HFFc6 (cell line): ENCODE measurements at regions not wholly inside any gene's neighbourhood (a gene's known extent, or its start where the extent isn't known, plus 50 kb on each side); places are given as distances from the start of the nearest gene placed in this dataset.

Experiments
- DNase-seq: peaks from one replicate; pipeline ENCODE4 v3.0.0-alpha.2; 2018
- H3K27ac Mint-ChIP-seq: 2 replicates; pipeline ENCODE4 v1.8.0; 2020; ENCODE audit warnings: mild to moderate bottlenecking, mixed read lengths
- H3K27me3 Mint-ChIP-seq: 2 replicates; pipeline ENCODE4 v1.8.0; 2021; ENCODE audit warnings: mild to moderate bottlenecking, moderate library complexity, mixed read lengths; ENCODE audit not compliant: insufficient read depth
- H3K36me3 Mint-ChIP-seq: 2 replicates; pipeline ENCODE4 v1.8.0; 2021; ENCODE audit warnings: low read depth, mixed read lengths
- H3K4me1 Mint-ChIP-seq: 2 replicates; pipeline ENCODE4 v1.8.0; 2020; ENCODE audit warnings: low read depth, mixed read lengths
- H3K4me3 Mint-ChIP-seq: 2 replicates; pipeline ENCODE4 v1.8.0; 2020; ENCODE audit warnings: mild to moderate bottlenecking, moderate library complexity, mixed read lengths
- H3K9me3 Mint-ChIP-seq: 2 replicates; pipeline ENCODE4 v1.8.0; 2020; ENCODE audit warnings: mild to moderate bottlenecking, mixed read lengths
- CTCF ChIP-seq: fragments of 200-600 bp; sonication (generic); IDR thresholded peaks from 2 replicates; pipeline ENCODE4 v1.5.0; 2021; ENCODE audit warnings: antibody characterized with exemption, mild to moderate bottlenecking

- DNase-seq = no peak
- no peaks in the 10 kb centered on the region for H3K4me1 Mint-ChIP-seq
- H3K4me3 Mint-ChIP-seq = no peak overlapping the region
- peaks cover 12% of the 10 kb centered on the region for H3K27me3 Mint-ChIP-seq
- H3K36me3 Mint-ChIP-seq = no peaks in the 10 kb centered on the region
- TF ChIP-seq CTCF = no peak
- H3K27ac Mint-ChIP-seq = no peak overlapping the region
- no peaks in the 10 kb centered on the region; the same call in 1 of the 2 replicates for H3K9me3 Mint-ChIP-seq
Measured at GRCh38 chr12:94855853-94856252, 147.6 kb downstream of the NDUFA12 start.

- no peak for TF ChIP-seq CTCF
- Mint-ChIP-seq H3K27ac (no peak overlapping the region), H3K36me3 (no peaks in the 10 kb centered on the region), H3K4me1 (no peaks in the 10 kb centered on the region), H3K4me3 (no peak overlapping the region), H3K27me3 (peaks cover 14% of the 10 kb centered on the region), H3K9me3 (no peaks in the 10 kb centered on the region; the same call in 1 of the 2 replicates)
- DNase-seq = no peak
Measured at GRCh38 chr12:94851396-94852028, 152.0 kb downstream of the NDUFA12 start.

- no peak overlapping the region for H3K27ac Mint-ChIP-seq
- no peaks in the 10 kb centered on the region for H3K36me3 Mint-ChIP-seq
- no peaks in the 10 kb centered on the region; the same call in 1 of the 2 replicates for H3K9me3 Mint-ChIP-seq
- no peak for DNase-seq
- no peak overlapping the region for H3K4me3 Mint-ChIP-seq
- no peaks in the 10 kb centered on the region for H3K4me1 Mint-ChIP-seq
- TF ChIP-seq CTCF = no peak
- peaks cover 12% of the 10 kb centered on the region for H3K27me3 Mint-ChIP-seq
Measured at GRCh38 chr12:94849411-94849976, 154.0 kb downstream of the NDUFA12 start.

- no peaks in the 10 kb centered on the region for H3K4me1 Mint-ChIP-seq
- peaks cover 13% of the 10 kb centered on the region for H3K27me3 Mint-ChIP-seq
- no peaks in the 10 kb centered on the region for H3K36me3 Mint-ChIP-seq
- no peak overlapping the region for H3K27ac Mint-ChIP-seq
- H3K4me3 Mint-ChIP-seq = no peak overlapping the region
- DNase-seq = no peak
- TF ChIP-seq CTCF = no peak
- no peaks in the 10 kb centered on the region; the same call in 1 of the 2 replicates for H3K9me3 Mint-ChIP-seq
Measured at GRCh38 chr12:94848966-94849365, 154.5 kb downstream of the NDUFA12 start.

- peaks cover 20% of the 10 kb centered on the region for H3K27me3 Mint-ChIP-seq
- H3K36me3 Mint-ChIP-seq = no peaks in the 10 kb centered on the region
- H3K27ac Mint-ChIP-seq = no peak overlapping the region
- H3K4me1 Mint-ChIP-seq = no peaks in the 10 kb centered on the region
- H3K9me3 Mint-ChIP-seq = no peaks in the 10 kb centered on the region
- H3K4me3 Mint-ChIP-seq = no peak overlapping the region
- DNase-seq = no peak
- no peak for TF ChIP-seq CTCF
Measured at GRCh38 chr12:94845110-94845509, 158.4 kb downstream of the NDUFA12 start.
